Mesendoderm (in vitro differentiated cells): ENCODE measurements at regions not wholly inside any gene's neighbourhood (a gene's known extent, or its start where the extent isn't known, plus 50 kb on each side); places are given as distances from the start of the nearest gene placed in this dataset.
A peak's percentile ranks its signal among the peaks of the same experiment; 100 is the strongest.

Experiments used
- DNase-seq: peaks from one replicate; pipeline ENCODE4 v3.0.0; 2013
- H2AK5ac ChIP-seq: 2 replicates; pipeline ENCODE4 v1.6.1; 2013; ENCODE audit warnings: low read length, inconsistent platforms
- H2BK120ac ChIP-seq: 2 replicates; pipeline ENCODE4 v1.6.1; 2013; ENCODE audit warnings: low read depth, mild to moderate bottlenecking, low read length, moderate library complexity, mixed read lengths
- H2BK15ac ChIP-seq: replicated peaks from 2 replicates; pipeline ENCODE4 v1.6.1; 2013; ENCODE audit warnings: low read depth, mild to moderate bottlenecking, moderate library complexity
- H2BK5ac ChIP-seq: 2 replicates; pipeline ENCODE4 v1.6.1; 2013; ENCODE audit warnings: low read length, inconsistent platforms
- H3K18ac ChIP-seq: 2 replicates; pipeline ENCODE4 v1.6.1; 2013; ENCODE audit warnings: mild to moderate bottlenecking, low read length, mixed read lengths
- H3K23ac ChIP-seq: one replicate; pipeline ENCODE4 v1.6.1; 2013; ENCODE audit warnings: low read length
- H3K27ac ChIP-seq: 2 replicates; pipeline ENCODE4 v1.5.1; 2013; ENCODE audit warnings: low read depth, mild to moderate bottlenecking, inconsistent platforms, low read length, moderate library complexity
- H3K27me3 ChIP-seq: 2 replicates; pipeline ENCODE4 v1.6.1; 2013; ENCODE audit warnings: low read length, control low read depth, mild to moderate bottlenecking, inconsistent platforms; ENCODE audit not compliant: insufficient read depth, poor library complexity
- H3K36me3 ChIP-seq: 2 replicates; pipeline ENCODE4 v1.6.1; 2013; ENCODE audit warnings: low read length, inconsistent platforms; ENCODE audit not compliant: control insufficient read depth, insufficient read depth
- H3K4ac ChIP-seq: one replicate; pipeline ENCODE4 v1.6.1; 2013; ENCODE audit warnings: low read depth, mild to moderate bottlenecking, low read length, moderate library complexity
- H3K4me1 ChIP-seq: 2 replicates; pipeline ENCODE4 v1.6.1; 2013; ENCODE audit warnings: low read depth, low read length, inconsistent platforms; ENCODE audit not compliant: control insufficient read depth
- H3K4me2 ChIP-seq: 2 replicates; pipeline ENCODE4 v1.6.1; 2013; ENCODE audit warnings: low read length
- H3K4me3 ChIP-seq: 2 replicates; pipeline ENCODE4 v1.5.1; 2013; ENCODE audit warnings: mild to moderate bottlenecking, low read length
- H3K56ac ChIP-seq: one replicate; pipeline ENCODE4 v1.6.1; 2013; ENCODE audit warnings: low read length
- H3K79me1 ChIP-seq: 2 replicates; pipeline ENCODE4 v1.6.1; 2013; ENCODE audit warnings: low read length, inconsistent platforms
- H3K79me2 ChIP-seq: 2 replicates; pipeline ENCODE4 v1.6.1; 2013; ENCODE audit warnings: mild to moderate bottlenecking, low read length; ENCODE audit not compliant: control insufficient read depth, insufficient read depth
- H3K9ac ChIP-seq: 2 replicates; pipeline ENCODE4 v1.6.1; 2013; ENCODE audit warnings: low read length, inconsistent platforms
- H4K5ac ChIP-seq: one replicate; pipeline ENCODE4 v1.6.1; 2013; ENCODE audit warnings: low read length
- H4K8ac ChIP-seq: one replicate; pipeline ENCODE4 v1.6.1; 2013; ENCODE audit warnings: low read depth, mild to moderate bottlenecking, control low read depth, low read length, moderate library complexity
- WGBS: extraction: QIAGEN DNeasy Blood & Tissue Kit; methylation state at CpG from one replicate; pipeline ENCODE4 v1.1.7; 2013; ENCODE audit warnings: low lambda C conversion rate, missing lambda C conversion rate; ENCODE audit not compliant: insufficient coverage; ENCODE audit errors: extremely low coverage; 5-methylcytosine and 5-hydroxymethylcytosine counted together

GRCh38 chr10:44435196-44435595 is 50.3 kb upstream of the CXCL12 start:
- no CpG with 5 or more reads among the region's 7 CpGs for WGBS

GRCh38 chr10:44436240-44436639 is 51.3 kb upstream of the CXCL12 start:
- Histone ChIP-seq H3K27me3 (no peaks in the 10 kb centered on the region), H3K4me3 (no peak overlapping the region)

More at GRCh38 chr10:44435196-44435595, 50.3 kb upstream of the CXCL12 start:
- H3K4me1 ChIP-seq = no peaks in the 10 kb centered on the region
- DNase-seq = no peak
- H2BK5ac ChIP-seq = no peak overlapping the region
- no peak overlapping the region for H4K5ac ChIP-seq
- no peaks in the 10 kb centered on the region for H3K79me1 ChIP-seq
- no peaks in the 10 kb centered on the region for H3K36me3 ChIP-seq
- H2BK15ac ChIP-seq = no peak overlapping the region
- no peak overlapping the region for H3K9ac ChIP-seq
- no peak overlapping the region for H3K4ac ChIP-seq
- no peak overlapping the region for H3K27ac ChIP-seq
- H2AK5ac ChIP-seq = no peak overlapping the region
- no peaks in the 10 kb centered on the region for H3K79me2 ChIP-seq
- H3K18ac ChIP-seq = no peak overlapping the region
- no peak overlapping the region for H4K8ac ChIP-seq
- H3K27me3 ChIP-seq = no peaks in the 10 kb centered on the region
- no peak overlapping the region for H2BK120ac ChIP-seq
- H3K23ac ChIP-seq = no peak overlapping the region
- no peak overlapping the region for H3K56ac ChIP-seq
- no peak overlapping the region for H3K4me2 ChIP-seq
- no peak overlapping the region for H3K4me3 ChIP-seq

GRCh38 chr10:44437840-44438511 is 53.1 kb upstream of the CXCL12 start:
- Histone ChIP-seq H3K23ac (no peak overlapping the region), H3K18ac (no peak overlapping the region), H3K79me2 (no peaks in the 10 kb centered on the region), H2BK15ac (no peak overlapping the region), H3K79me1 (no peaks in the 10 kb centered on the region), H3K4ac (no peak overlapping the region), H3K27me3 (no peaks in the 10 kb centered on the region), H3K27ac (no peak overlapping the region), H2BK5ac (no peak overlapping the region), H3K4me3 (no peak overlapping the region), H2BK120ac (no peak overlapping the region), H4K8ac (no peak overlapping the region), H2AK5ac (no peak overlapping the region), H3K36me3 (no peaks in the 10 kb centered on the region), H4K5ac (no peak overlapping the region), H3K56ac (no peak overlapping the region), H3K4me1 (no peaks in the 10 kb centered on the region), H3K9ac (no peak overlapping the region), H3K4me2 (no peak overlapping the region)
- DNase-seq = no peak
- no CpG with 5 or more reads among the region's 4 CpGs for WGBS

More at GRCh38 chr10:44436240-44436639, 51.3 kb upstream of the CXCL12 start:
- no peak overlapping the region for H2BK5ac ChIP-seq
- no peak overlapping the region for H3K18ac ChIP-seq
- H4K5ac ChIP-seq = no peak overlapping the region
- no peak overlapping the region for H2BK15ac ChIP-seq
- H3K23ac ChIP-seq = no peak overlapping the region
- H3K56ac ChIP-seq = no peak overlapping the region
- no peaks in the 10 kb centered on the region for H3K79me2 ChIP-seq
- no peak for DNase-seq
- no peaks in the 10 kb centered on the region for H3K4me1 ChIP-seq
- H3K4me2 ChIP-seq = no peak overlapping the region
- no peaks in the 10 kb centered on the region for H3K36me3 ChIP-seq
- no peak overlapping the region for H3K9ac ChIP-seq
- no CpG with 5 or more reads among the region's 1 CpG for WGBS
- no peak overlapping the region for H2AK5ac ChIP-seq
- H3K79me1 ChIP-seq = no peaks in the 10 kb centered on the region
- H3K27ac ChIP-seq = no peak overlapping the region
- H2BK120ac ChIP-seq = no peak overlapping the region
- no peak overlapping the region for H4K8ac ChIP-seq
- H3K4ac ChIP-seq = no peak overlapping the region

- Histone ChIP-seq H2BK120ac (no peak overlapping the region), H2BK5ac (no peak overlapping the region), H3K23ac (no peak overlapping the region), H3K27me3 (no peaks in the 10 kb centered on the region), H3K79me1 (no peaks in the 10 kb centered on the region), H4K8ac (no peak overlapping the region), H3K27ac (no peak overlapping the region), H3K36me3 (no peaks in the 10 kb centered on the region), H3K4me3 (no peak overlapping the region), H2BK15ac (no peak overlapping the region), H3K56ac (no peak overlapping the region), H4K5ac (no peak overlapping the region), H2AK5ac (no peak overlapping the region), H3K4me1 (no peaks in the 10 kb centered on the region), H3K4me2 (no peak overlapping the region), H3K9ac (no peak overlapping the region), H3K79me2 (no peaks in the 10 kb centered on the region), H3K4ac (no peak overlapping the region), H3K18ac (no peak overlapping the region)
- DNase-seq = peak; percentile 2
- WGBS = no CpG with 5 or more reads among the region's 8 CpGs
Observed at GRCh38 chr10:44439239-44439957, 54.5 kb upstream of the CXCL12 start.

- Histone ChIP-seq H3K4ac (no peak overlapping the region), H3K4me2 (no peak overlapping the region), H4K8ac (no peak overlapping the region), H3K27ac (no peak overlapping the region), H3K36me3 (no peaks in the 10 kb centered on the region), H3K79me2 (no peaks in the 10 kb centered on the region), H3K4me3 (no peak overlapping the region), H2BK5ac (no peak overlapping the region), H2BK15ac (no peak overlapping the region), H2BK120ac (no peak overlapping the region), H3K79me1 (no peaks in the 10 kb centered on the region), H3K9ac (no peak overlapping the region), H3K23ac (no peak overlapping the region), H3K18ac (no peak overlapping the region), H3K4me1 (no peaks in the 10 kb centered on the region), H2AK5ac (no peak overlapping the region), H3K27me3 (no peaks in the 10 kb centered on the region), H4K5ac (no peak overlapping the region), H3K56ac (no peak overlapping the region)
- no CpG with 5 or more reads among the region's 5 CpGs for WGBS
- DNase-seq = no peak
Observed at GRCh38 chr10:44439958-44440244, 55.0 kb upstream of the CXCL12 start.

GRCh38 chr10:44457259-44457658 is 72.4 kb upstream of the CXCL12 start:
- Histone ChIP-seq H2BK15ac (no peak overlapping the region), H3K23ac (no peak overlapping the region), H3K4me2 (no peak overlapping the region), H3K79me2 (no peaks in the 10 kb centered on the region), H3K4me1 (no peaks in the 10 kb centered on the region), H3K4ac (no peak overlapping the region), H4K5ac (no peak overlapping the region), H3K36me3 (no peaks in the 10 kb centered on the region), H3K4me3 (no peak overlapping the region), H3K9ac (no peak overlapping the region), H2BK5ac (no peak overlapping the region), H3K56ac (no peak overlapping the region), H2AK5ac (no peak overlapping the region), H3K18ac (no peak overlapping the region), H3K27ac (no peak overlapping the region), H2BK120ac (no peak overlapping the region), H3K79me1 (no peaks in the 10 kb centered on the region), H4K8ac (no peak overlapping the region), H3K27me3 (no peaks in the 10 kb centered on the region)
- no CpG with 5 or more reads among the region's 2 CpGs for WGBS
- DNase-seq = no peak
